AG04450 (cell line): ENCODE measurements at regions not wholly inside any gene's neighbourhood (a gene's known extent, or its start where the extent isn't known, plus 50 kb on each side); places are given as distances from the start of the nearest gene placed in this dataset.

Experiments
- CTCF ChIA-PET: fragments of 300-600, 350-600 bp; formaldehyde crosslinking; extraction: SDS; loops from one replicate; lab custom pipeline; 2022; ENCODE audit warnings: antibody characterized with exemption, inconsistent platforms; lab: Charles Lee
- POLR2A ChIA-PET: fragments of 350-600 bp; formaldehyde crosslinking; extraction: SDS; loops from one replicate; lab custom pipeline; 2021; ENCODE audit warnings: antibody characterized with exemption, inconsistent platforms; lab: Yijun Ruan, JAX
- DNase-seq: peaks from one replicate; pipeline ENCODE4 v3.0.0-alpha.2; 2011; ENCODE audit warnings: low read depth, low spot score
- H3K27ac ChIP-seq: one replicate; pipeline ENCODE4 v1.5.1; 2012; ENCODE audit warnings: low read depth, low read length, control low read depth
- H3K27me3 ChIP-seq: one replicate; pipeline ENCODE4 v1.6.0; 2012; ENCODE audit warnings: low read length; ENCODE audit not compliant: control insufficient read depth, insufficient read depth
- H3K4me3 ChIP-seq: 2 replicates; pipeline ENCODE4 v1.5.1; 2011; ENCODE audit warnings: mild to moderate bottlenecking, low read depth, low read length, control low read depth
- H3K9me3 ChIP-seq: 2 replicates; pipeline ENCODE4 v1.5.1; 2012; ENCODE audit warnings: low read length; ENCODE audit not compliant: control insufficient read depth, insufficient read depth
- CTCF ChIP-seq: IDR thresholded peaks from 2 replicates; pipeline ENCODE4 v1.5.1; 2011; ENCODE audit warnings: low read depth, low read length, control low read depth, inconsistent platforms

- H3K4me3 ChIP-seq = no peak overlapping the region
- no peak overlapping the region for H3K27ac ChIP-seq
- no peak for TF ChIP-seq CTCF
- DNase-seq = no peak
- H3K9me3 ChIP-seq = no peaks in the 10 kb centered on the region
- CTCF ChIA-PET = no interaction called here
- POLR2A ChIA-PET = no interaction called here
- no peaks in the 10 kb centered on the region for H3K27me3 ChIP-seq
Observed at GRCh38 chr4:32488690-32489089, 1768.5 kb downstream of the PCDH7 start.

- ChIA-PET CTCF (no interaction called here), POLR2A (no interaction called here)
- Histone ChIP-seq H3K27me3 (no peaks in the 10 kb centered on the region), H3K27ac (no peak overlapping the region), H3K9me3 (no peaks in the 10 kb centered on the region), H3K4me3 (no peak overlapping the region)
- DNase-seq = no peak
- TF ChIP-seq CTCF = no peak
Observed at GRCh38 chr4:32499171-32499570, 1779.0 kb downstream of the PCDH7 start.

- DNase-seq = no peak
- ChIA-PET CTCF (no interaction called here), POLR2A (no interaction called here)
- H3K9me3 ChIP-seq = peaks cover 3% of the 10 kb centered on the region
- H3K4me3 ChIP-seq = no peak overlapping the region
- no peak overlapping the region for H3K27ac ChIP-seq
- H3K27me3 ChIP-seq = no peaks in the 10 kb centered on the region
- TF ChIP-seq CTCF = no peak
Observed at GRCh38 chr4:32503241-32503640, 1783.1 kb downstream of the PCDH7 start.

- Histone ChIP-seq H3K9me3 (peaks cover 3% of the 10 kb centered on the region), H3K27ac (no peak overlapping the region), H3K4me3 (no peak overlapping the region), H3K27me3 (no peaks in the 10 kb centered on the region)
- ChIA-PET POLR2A (no interaction called here), CTCF (no interaction called here)
- TF ChIP-seq CTCF = no peak
- no peak for DNase-seq
Observed at GRCh38 chr4:32506067-32506466, 1785.9 kb downstream of the PCDH7 start.

- no peak for DNase-seq
- CTCF ChIA-PET = no interaction called here
- H3K9me3 ChIP-seq = no peaks in the 10 kb centered on the region; the same call in 1 of the 2 replicates
- TF ChIP-seq CTCF = no peak
- H3K4me3 ChIP-seq = no peak overlapping the region
- H3K27ac ChIP-seq = no peak overlapping the region
- no peaks in the 10 kb centered on the region for H3K27me3 ChIP-seq
- POLR2A ChIA-PET = no interaction called here
Observed at GRCh38 chr4:32519060-32519459, 1798.9 kb downstream of the PCDH7 start.
